ENCODE measurements at regions not wholly inside any gene's neighbourhood (a gene's known extent, or its start where the extent isn't known, plus 50 kb on each side); places are given as distances from the start of the nearest gene placed in this dataset.

- Histone ChIP-seq H3K27me3 (ENCODE audit: control insufficient read depth in 2 of 2, insufficient read depth in 1 of 2, low read length in 1 of 2) (no peaks in the 10 kb centered on the region), H3K27ac (ENCODE audit: low read depth in 1 of 2, low read length in 1 of 2) (no peak overlapping the region), H3K36me3 (ENCODE audit: control insufficient read depth in 2 of 2, insufficient read depth in 2 of 2, low read length in 1 of 2) (no peaks in the 10 kb centered on the region), H3K9me3 (ENCODE audit: control insufficient read depth in 2 of 2, insufficient read depth in 1 of 2, low read length in 1 of 2) (no peaks in the 10 kb centered on the region), H3K4me3 (ENCODE audit: low read length in 2 of 2) (no peak overlapping the region), H3K4me1 (ENCODE audit: control insufficient read depth in 2 of 2, insufficient read depth in 2 of 2, low read length in 2 of 2) (no peaks in the 10 kb centered on the region)
- no peak for DNase-seq (ENCODE audit: low read depth in 6 of 9, low spot score in 9 of 9)
- WGBS, result 98% methylated on average over 13 of the region's 13 CpGs
Observed at GRCh38 chr17:70668938-70669778, 499.8 kb downstream of the KCNJ2 start.

GRCh38 chr17:70674061-70674460 is 504.7 kb downstream of the KCNJ2 start:
- Histone ChIP-seq H3K4me1 (ENCODE audit: control insufficient read depth in 2 of 2, insufficient read depth in 2 of 2, low read length in 2 of 2) (no peaks in the 10 kb centered on the region), H3K27me3 (ENCODE audit: control insufficient read depth in 2 of 2, insufficient read depth in 1 of 2, low read length in 1 of 2) (no peaks in the 10 kb centered on the region), H3K9me3 (ENCODE audit: control insufficient read depth in 2 of 2, insufficient read depth in 1 of 2, low read length in 1 of 2) (no peaks in the 10 kb centered on the region), H3K27ac (ENCODE audit: low read depth in 1 of 2, low read length in 1 of 2) (no peak overlapping the region), H3K4me3 (ENCODE audit: low read length in 2 of 2) (no peak overlapping the region), H3K36me3 (ENCODE audit: control insufficient read depth in 2 of 2, insufficient read depth in 2 of 2, low read length in 1 of 2) (no peaks in the 10 kb centered on the region)
- DNase-seq (ENCODE audit: low read depth in 6 of 9, low spot score in 9 of 9), result no peak
- 94% methylated on average over 2 of the region's 2 CpGs for WGBS

GRCh38 chr17:70675070-70675590 is 505.8 kb downstream of the KCNJ2 start:
- Histone ChIP-seq H3K9me3 (ENCODE audit: control insufficient read depth in 2 of 2, insufficient read depth in 1 of 2, low read length in 1 of 2) (no peaks in the 10 kb centered on the region), H3K4me3 (ENCODE audit: low read length in 2 of 2) (no peak overlapping the region), H3K4me1 (ENCODE audit: control insufficient read depth in 2 of 2, insufficient read depth in 2 of 2, low read length in 2 of 2) (no peaks in the 10 kb centered on the region), H3K27me3 (ENCODE audit: control insufficient read depth in 2 of 2, insufficient read depth in 1 of 2, low read length in 1 of 2) (no peaks in the 10 kb centered on the region), H3K36me3 (ENCODE audit: control insufficient read depth in 2 of 2, insufficient read depth in 2 of 2, low read length in 1 of 2) (no peaks in the 10 kb centered on the region), H3K27ac (ENCODE audit: low read depth in 1 of 2, low read length in 1 of 2) (no peak overlapping the region)
- no peak for DNase-seq (ENCODE audit: low read depth in 6 of 9, low spot score in 9 of 9)
- 81% methylated on average over 5 of the region's 5 CpGs for WGBS

GRCh38 chr17:70677783-70678647 is 508.7 kb downstream of the KCNJ2 start:
- Histone ChIP-seq H3K4me3 (ENCODE audit: low read length in 2 of 2) (no peak overlapping the region), H3K27ac (ENCODE audit: low read depth in 1 of 2, low read length in 1 of 2) (no peak overlapping the region), H3K9me3 (ENCODE audit: control insufficient read depth in 2 of 2, insufficient read depth in 1 of 2, low read length in 1 of 2) (no peaks in the 10 kb centered on the region), H3K36me3 (ENCODE audit: control insufficient read depth in 2 of 2, insufficient read depth in 2 of 2, low read length in 1 of 2) (no peaks in the 10 kb centered on the region), H3K4me1 (ENCODE audit: control insufficient read depth in 2 of 2, insufficient read depth in 2 of 2, low read length in 2 of 2) (no peaks in the 10 kb centered on the region), H3K27me3 (ENCODE audit: control insufficient read depth in 2 of 2, insufficient read depth in 1 of 2, low read length in 1 of 2) (no peaks in the 10 kb centered on the region)
- WGBS, result 85% methylated on average over 9 of the region's 9 CpGs
- no peak for DNase-seq (ENCODE audit: low read depth in 6 of 9, low spot score in 9 of 9)

- H3K4me3 ChIP-seq (ENCODE audit: low read length in 2 of 2), result no peak overlapping the region
- no peaks in the 10 kb centered on the region for H3K36me3 ChIP-seq (ENCODE audit: control insufficient read depth in 2 of 2, insufficient read depth in 2 of 2, low read length in 1 of 2)
- no peaks in the 10 kb centered on the region for H3K27me3 ChIP-seq (ENCODE audit: control insufficient read depth in 2 of 2, insufficient read depth in 1 of 2, low read length in 1 of 2)
- no peaks in the 10 kb centered on the region for H3K4me1 ChIP-seq (ENCODE audit: control insufficient read depth in 2 of 2, insufficient read depth in 2 of 2, low read length in 2 of 2)
- DNase-seq (ENCODE audit: low read depth in 6 of 9, low spot score in 9 of 9), result no peak
- no peak overlapping the region for H3K27ac ChIP-seq (ENCODE audit: low read depth in 1 of 2, low read length in 1 of 2)
- no peaks in the 10 kb centered on the region for H3K9me3 ChIP-seq (ENCODE audit: control insufficient read depth in 2 of 2, insufficient read depth in 1 of 2, low read length in 1 of 2)
- WGBS, result 90% methylated on average over 3 of the region's 3 CpGs
Observed at GRCh38 chr17:70678889-70679288, 509.6 kb downstream of the KCNJ2 start.

GRCh38 chr17:70683936-70684335 is 514.6 kb downstream of the KCNJ2 start:
- Histone ChIP-seq H3K4me1 (ENCODE audit: control insufficient read depth in 2 of 2, insufficient read depth in 2 of 2, low read length in 2 of 2) (no peaks in the 10 kb centered on the region), H3K27me3 (ENCODE audit: control insufficient read depth in 2 of 2, insufficient read depth in 1 of 2, low read length in 1 of 2) (no peaks in the 10 kb centered on the region), H3K9me3 (ENCODE audit: control insufficient read depth in 2 of 2, insufficient read depth in 1 of 2, low read length in 1 of 2) (no peaks in the 10 kb centered on the region), H3K4me3 (ENCODE audit: low read length in 2 of 2) (no peak overlapping the region), H3K27ac (ENCODE audit: low read depth in 1 of 2, low read length in 1 of 2) (no peak overlapping the region), H3K36me3 (ENCODE audit: control insufficient read depth in 2 of 2, insufficient read depth in 2 of 2, low read length in 1 of 2) (no peaks in the 10 kb centered on the region)
- no peak for DNase-seq (ENCODE audit: low read depth in 6 of 9, low spot score in 9 of 9)
- 93% methylated on average over 4 of the region's 4 CpGs for WGBS

GRCh38 chr17:70687421-70687820 is 518.1 kb downstream of the KCNJ2 start:
- WGBS, result 92% methylated on average over 1 of the region's 1 CpG
- no peaks in the 10 kb centered on the region for H3K27me3 ChIP-seq (ENCODE audit: control insufficient read depth in 2 of 2, insufficient read depth in 1 of 2, low read length in 1 of 2)

GRCh38 chr17:70691150-70691549 is 521.8 kb downstream of the KCNJ2 start:
- 83% methylated on average over 2 of the region's 2 CpGs for WGBS
- Histone ChIP-seq H3K4me1 (ENCODE audit: control insufficient read depth in 2 of 2, insufficient read depth in 2 of 2, low read length in 2 of 2) (no peaks in the 10 kb centered on the region), H3K9me3 (ENCODE audit: control insufficient read depth in 2 of 2, insufficient read depth in 1 of 2, low read length in 1 of 2) (no peaks in the 10 kb centered on the region), H3K27ac (ENCODE audit: low read depth in 1 of 2, low read length in 1 of 2) (no peak overlapping the region), H3K27me3 (ENCODE audit: control insufficient read depth in 2 of 2, insufficient read depth in 1 of 2, low read length in 1 of 2) (no peaks in the 10 kb centered on the region), H3K4me3 (ENCODE audit: low read length in 2 of 2) (no peak overlapping the region), H3K36me3 (ENCODE audit: control insufficient read depth in 2 of 2, insufficient read depth in 2 of 2, low read length in 1 of 2) (no peaks in the 10 kb centered on the region)
- DNase-seq (ENCODE audit: low read depth in 6 of 9, low spot score in 9 of 9), result no peak

More at GRCh38 chr17:70687421-70687820, 518.1 kb downstream of the KCNJ2 start:
- Histone ChIP-seq H3K27ac (ENCODE audit: low read depth in 1 of 2, low read length in 1 of 2) (no peak overlapping the region), H3K4me1 (ENCODE audit: control insufficient read depth in 2 of 2, insufficient read depth in 2 of 2, low read length in 2 of 2) (no peaks in the 10 kb centered on the region), H3K36me3 (ENCODE audit: control insufficient read depth in 2 of 2, insufficient read depth in 2 of 2, low read length in 1 of 2) (no peaks in the 10 kb centered on the region), H3K9me3 (ENCODE audit: control insufficient read depth in 2 of 2, insufficient read depth in 1 of 2, low read length in 1 of 2) (no peaks in the 10 kb centered on the region), H3K4me3 (ENCODE audit: low read length in 2 of 2) (no peak overlapping the region)
- DNase-seq (ENCODE audit: low read depth in 6 of 9, low spot score in 9 of 9), result no peak

GRCh38 chr17:70699408-70699807 is 530.1 kb downstream of the KCNJ2 start:
- no peak for DNase-seq (ENCODE audit: low read depth in 6 of 9, low spot score in 9 of 9)
- Histone ChIP-seq H3K9me3 (ENCODE audit: control insufficient read depth in 2 of 2, insufficient read depth in 1 of 2, low read length in 1 of 2) (no peaks in the 10 kb centered on the region), H3K4me3 (ENCODE audit: low read length in 2 of 2) (no peak overlapping the region), H3K36me3 (ENCODE audit: control insufficient read depth in 2 of 2, insufficient read depth in 2 of 2, low read length in 1 of 2) (no peaks in the 10 kb centered on the region), H3K4me1 (ENCODE audit: control insufficient read depth in 2 of 2, insufficient read depth in 2 of 2, low read length in 2 of 2) (no peaks in the 10 kb centered on the region), H3K27me3 (ENCODE audit: control insufficient read depth in 2 of 2, insufficient read depth in 1 of 2, low read length in 1 of 2) (no peaks in the 10 kb centered on the region), H3K27ac (ENCODE audit: low read depth in 1 of 2, low read length in 1 of 2) (no peak overlapping the region)
- WGBS, result 85% methylated on average over 2 of the region's 2 CpGs
